Suprapubic skin (tissue), 4 donors: ENCODE measurements at regions not wholly inside any gene's neighbourhood (a gene's known extent, or its start where the extent isn't known, plus 50 kb on each side); places are given as distances from the start of the nearest gene placed in this dataset.

Experiments
- DNase-seq, 2 donors: peaks; one replicate each; pipeline ENCODE4 v3.0.0-alpha.2; 2019; ENCODE audit warnings: low spot score in 2 of 2
- H3K27ac ChIP-seq: fragments of 200-600 bp; sonication (generic); one replicate; pipeline ENCODE4 v1.5.1; 2019
- H3K27me3 ChIP-seq: fragments of 200-600 bp; sonication (generic); one replicate; pipeline ENCODE4 v1.5.1; 2019
- H3K36me3 ChIP-seq: fragments of 200-600 bp; sonication (generic); one replicate; pipeline ENCODE4 v1.5.1; 2019
- H3K4me1 ChIP-seq: fragments of 200-600 bp; sonication (generic); one replicate; pipeline ENCODE4 v1.5.1; 2019
- H3K4me3 ChIP-seq: fragments of 200-600 bp; sonication (generic); one replicate; pipeline ENCODE4 v1.5.1; 2019; ENCODE audit warnings: mild to moderate bottlenecking
- H3K9me3 ChIP-seq: fragments of 200-600 bp; sonication (generic); one replicate; pipeline ENCODE4 v1.5.1; 2019
- EP300 ChIP-seq: sonication (generic); formaldehyde crosslinking; IDR thresholded peaks from one replicate; pipeline ENCODE4 v1.6.1; 2017; ENCODE audit warnings: antibody characterized with exemption
- POLR2A ChIP-seq, 2 donors: fragments of 450-650 bp; IDR thresholded peaks; one replicate each; pipeline ENCODE4 v1.6.1; 2017; ENCODE audit warnings: antibody characterized with exemption in 2 of 2, mild to moderate bottlenecking in 2 of 2, moderate library complexity in 2 of 2
- POLR2AphosphoS5 ChIP-seq, 3 donors: sonication (generic); formaldehyde crosslinking; IDR thresholded peaks; one replicate each; pipeline ENCODE4 v1.6.1; 2017; ENCODE audit warnings: antibody characterized with exemption in 3 of 3
- WGBS: methylation state at CpG from one replicate; pipeline ENCODE4 v1.1.5; 2018; 5-methylcytosine and 5-hydroxymethylcytosine counted together
- TF ChIP-seq, protein P1 (sequence below), 2 donors: fragments of 200-600 bp in 1 of 2; fragments of 450-650 bp in 1 of 2; sonication (generic) in 1 of 2; IDR thresholded peaks; one replicate each; pipeline ENCODE4 v1.5.1; 2016 to 2019; ENCODE audit warnings: antibody characterized with exemption in 2 of 2, mild to moderate bottlenecking in 1 of 2, moderate library complexity in 1 of 2

GRCh38 chr19:31546205-31546960 lies 197.1 kb upstream of the TSHZ3 start:
- Histone ChIP-seq H3K4me1 (no peaks in the 10 kb centered on the region), H3K4me3 (no peak overlapping the region), H3K9me3 (no peaks in the 10 kb centered on the region), H3K36me3 (no peaks in the 10 kb centered on the region), H3K27me3 (peaks cover 5% of the 10 kb centered on the region), H3K27ac (no peak overlapping the region)
- no peak for DNase-seq
- WGBS, result 58% methylated on average over 9 of the region's 9 CpGs
- TF ChIP-seq POLR2AphosphoS5 (IDR thresholded peaks at IDR 0.05) (no peak), POLR2A (IDR thresholded peaks at IDR 0.05) (no peak), EP300 (no peak)
- TF ChIP-seq, protein P1, sequence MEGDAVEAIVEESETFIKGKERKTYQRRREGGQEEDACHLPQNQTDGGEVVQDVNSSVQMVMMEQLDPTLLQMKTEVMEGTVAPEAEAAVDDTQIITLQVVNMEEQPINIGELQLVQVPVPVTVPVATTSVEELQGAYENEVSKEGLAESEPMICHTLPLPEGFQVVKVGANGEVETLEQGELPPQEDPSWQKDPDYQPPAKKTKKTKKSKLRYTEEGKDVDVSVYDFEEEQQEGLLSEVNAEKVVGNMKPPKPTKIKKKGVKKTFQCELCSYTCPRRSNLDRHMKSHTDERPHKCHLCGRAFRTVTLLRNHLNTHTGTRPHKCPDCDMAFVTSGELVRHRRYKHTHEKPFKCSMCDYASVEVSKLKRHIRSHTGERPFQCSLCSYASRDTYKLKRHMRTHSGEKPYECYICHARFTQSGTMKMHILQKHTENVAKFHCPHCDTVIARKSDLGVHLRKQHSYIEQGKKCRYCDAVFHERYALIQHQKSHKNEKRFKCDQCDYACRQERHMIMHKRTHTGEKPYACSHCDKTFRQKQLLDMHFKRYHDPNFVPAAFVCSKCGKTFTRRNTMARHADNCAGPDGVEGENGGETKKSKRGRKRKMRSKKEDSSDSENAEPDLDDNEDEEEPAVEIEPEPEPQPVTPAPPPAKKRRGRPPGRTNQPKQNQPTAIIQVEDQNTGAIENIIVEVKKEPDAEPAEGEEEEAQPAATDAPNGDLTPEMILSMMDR (IDR thresholded peaks at IDR 0.05), result no peak

GRCh38 chr19:31548941-31549340 lies 199.7 kb upstream of the TSHZ3 start:
- whole genome bisulfite sequencing, result 88% methylated on average over 4 of the region's 4 CpGs
- H3K36me3 ChIP-seq, result no peaks in the 10 kb centered on the region
- no peak overlapping the region for H3K4me3 ChIP-seq
- H3K27ac ChIP-seq, result no peak overlapping the region
- TF ChIP-seq EP300 (no peak), POLR2AphosphoS5 (IDR thresholded peaks at IDR 0.05) (no peak), POLR2A (IDR thresholded peaks at IDR 0.05) (no peak)
- TF ChIP-seq, protein P1 (IDR thresholded peaks at IDR 0.05), result peak in 1 of 2 donors; percentile 26
- H3K27me3 ChIP-seq, result no peaks in the 10 kb centered on the region
- DNase-seq, result no peak
- H3K9me3 ChIP-seq, result no peaks in the 10 kb centered on the region
- peaks cover 3% of the 10 kb centered on the region for H3K4me1 ChIP-seq

- Histone ChIP-seq H3K9me3 (no peaks in the 10 kb centered on the region), H3K4me3 (no peak overlapping the region), H3K27me3 (no peaks in the 10 kb centered on the region), H3K4me1 (peaks cover 3% of the 10 kb centered on the region), H3K36me3 (no peaks in the 10 kb centered on the region), H3K27ac (no peak overlapping the region)
- 32% methylated on average over 9 of the region's 9 CpGs for WGBS
- TF ChIP-seq EP300 (no peak), POLR2AphosphoS5 (IDR thresholded peaks at IDR 0.05) (no peak), POLR2A (IDR thresholded peaks at IDR 0.05) (no peak)
- TF ChIP-seq, protein P1 (IDR thresholded peaks at IDR 0.05), result no peak
- DNase-seq, result no peak
These were observed 204.0 kb upstream of the TSHZ3 start for GRCh38 chr19:31553112-31553845.

DNA sequence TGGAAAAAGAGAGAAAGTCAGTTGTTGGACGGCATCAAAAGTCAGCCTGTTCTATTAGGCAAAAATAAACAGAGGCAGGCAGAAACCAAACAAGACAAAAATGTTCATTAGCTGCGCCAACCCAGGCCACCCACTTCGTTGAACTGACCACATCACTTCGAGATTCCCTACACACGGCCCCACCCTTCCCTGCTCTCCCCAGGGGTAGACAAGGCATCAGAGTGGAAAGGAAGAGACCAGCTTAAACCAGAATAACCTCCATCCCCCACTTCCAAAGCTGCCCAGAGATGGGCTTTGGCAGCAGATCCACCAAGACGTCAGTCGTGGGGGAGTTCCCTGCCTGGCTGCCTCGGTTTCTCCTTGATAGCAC lies 204.6 kb upstream of the TSHZ3 start:
- H3K27ac ChIP-seq, result peak overlapping the region; percentile 12

More for the DNA sequence above, 204.6 kb upstream of the TSHZ3 start:
- TF ChIP-seq POLR2A (IDR thresholded peaks at IDR 0.05) (no peak), EP300 (no peak), POLR2AphosphoS5 (IDR thresholded peaks at IDR 0.05) (no peak)
- TF ChIP-seq, protein P1 (IDR thresholded peaks at IDR 0.05), result no peak
- WGBS, result 54% methylated on average over 8 of the region's 8 CpGs
- Histone ChIP-seq H3K36me3 (no peaks in the 10 kb centered on the region), H3K9me3 (no peaks in the 10 kb centered on the region), H3K4me1 (peaks cover 3% of the 10 kb centered on the region), H3K27me3 (no peaks in the 10 kb centered on the region), H3K4me3 (no peak overlapping the region)
- no peak for DNase-seq
